ENCODE measurements at regions not wholly inside any gene's neighbourhood (a gene's known extent, or its start where the extent isn't known, plus 50 kb on each side); places are given as distances from the start of the nearest gene placed in this dataset.

DNA sequence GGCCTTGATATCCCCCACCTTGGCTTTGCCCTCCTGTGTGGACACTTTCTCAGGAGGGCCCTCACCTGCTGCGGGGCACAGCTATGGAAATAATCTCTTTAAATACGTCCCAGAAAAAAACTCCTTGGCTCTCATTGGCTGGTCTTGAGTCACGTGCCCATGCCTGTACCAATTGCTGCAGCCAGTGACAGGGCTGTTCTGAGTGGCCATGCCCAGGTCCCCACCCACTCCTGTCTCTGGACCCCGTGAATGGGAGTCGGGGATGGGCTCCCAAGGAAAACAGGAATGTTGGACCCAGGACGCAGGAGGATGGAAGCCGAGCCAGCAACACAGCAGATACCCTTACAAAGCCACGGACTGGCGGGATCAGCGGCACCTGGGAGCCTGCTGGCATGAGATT is 53.1 kb upstream of the CDR2 start:
- TF ChIP-seq, protein P1, sequence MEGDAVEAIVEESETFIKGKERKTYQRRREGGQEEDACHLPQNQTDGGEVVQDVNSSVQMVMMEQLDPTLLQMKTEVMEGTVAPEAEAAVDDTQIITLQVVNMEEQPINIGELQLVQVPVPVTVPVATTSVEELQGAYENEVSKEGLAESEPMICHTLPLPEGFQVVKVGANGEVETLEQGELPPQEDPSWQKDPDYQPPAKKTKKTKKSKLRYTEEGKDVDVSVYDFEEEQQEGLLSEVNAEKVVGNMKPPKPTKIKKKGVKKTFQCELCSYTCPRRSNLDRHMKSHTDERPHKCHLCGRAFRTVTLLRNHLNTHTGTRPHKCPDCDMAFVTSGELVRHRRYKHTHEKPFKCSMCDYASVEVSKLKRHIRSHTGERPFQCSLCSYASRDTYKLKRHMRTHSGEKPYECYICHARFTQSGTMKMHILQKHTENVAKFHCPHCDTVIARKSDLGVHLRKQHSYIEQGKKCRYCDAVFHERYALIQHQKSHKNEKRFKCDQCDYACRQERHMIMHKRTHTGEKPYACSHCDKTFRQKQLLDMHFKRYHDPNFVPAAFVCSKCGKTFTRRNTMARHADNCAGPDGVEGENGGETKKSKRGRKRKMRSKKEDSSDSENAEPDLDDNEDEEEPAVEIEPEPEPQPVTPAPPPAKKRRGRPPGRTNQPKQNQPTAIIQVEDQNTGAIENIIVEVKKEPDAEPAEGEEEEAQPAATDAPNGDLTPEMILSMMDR (IDR thresholded peaks at IDR 0.05; ENCODE audit: insufficient read depth, low read depth, low read length), result no peak
- TF ChIP-seq EZH2 (IDR thresholded peaks at IDR 0.05; ENCODE audit: insufficient read depth, low read length), result no peak
- H3K4me3 Mint-ChIP-seq (ENCODE audit: unreplicated experiment), result no peak overlapping the region
- no peaks in the 10 kb centered on the region for H3K4me1 Mint-ChIP-seq (ENCODE audit: low read depth, unreplicated experiment)
- no peaks in the 10 kb centered on the region for H3K4me1 ChIP-seq (ENCODE audit: insufficient read depth, low read length)
- H4K20me1 ChIP-seq (ENCODE audit: insufficient read depth, low read length), result no peaks in the 10 kb centered on the region
- H3K9me3 Mint-ChIP-seq (ENCODE audit: unreplicated experiment), result no peaks in the 10 kb centered on the region
- H3K27me3 Mint-ChIP-seq (ENCODE audit: low read depth, unreplicated experiment), result no peaks in the 10 kb centered on the region
- no peaks in the 10 kb centered on the region for H3K9me3 ChIP-seq (ENCODE audit: insufficient read depth, low read depth, low read length)
- FAIRE-seq (no peak), DNase-seq (ENCODE audit: low read depth) (no peak)
- H3K9ac ChIP-seq (ENCODE audit: low read length), result no peak overlapping the region
- H3K27me3 ChIP-seq (ENCODE audit: insufficient read depth, low read length), result no peaks in the 10 kb centered on the region
- H2AFZ ChIP-seq (ENCODE audit: low read depth, low read length), result no peak overlapping the region
- H3K36me3 ChIP-seq (ENCODE audit: insufficient read depth, low read length), result peaks cover 8% of the 10 kb centered on the region
- no peak overlapping the region for H3K4me2 ChIP-seq (ENCODE audit: low read length)
- no peaks in the 10 kb centered on the region for H3K79me2 ChIP-seq (ENCODE audit: insufficient read depth, low read length)
- peaks cover 25% of the 10 kb centered on the region for H3K36me3 Mint-ChIP-seq (ENCODE audit: low read depth, unreplicated experiment)
- no peak overlapping the region for H3K4me3 ChIP-seq (ENCODE audit: insufficient read depth, low read depth, low read length)
- H3K27ac Mint-ChIP-seq (ENCODE audit: unreplicated experiment), result no peak overlapping the region
- no peak overlapping the region for H3K27ac ChIP-seq (ENCODE audit: low read depth, low read length)

DNA sequence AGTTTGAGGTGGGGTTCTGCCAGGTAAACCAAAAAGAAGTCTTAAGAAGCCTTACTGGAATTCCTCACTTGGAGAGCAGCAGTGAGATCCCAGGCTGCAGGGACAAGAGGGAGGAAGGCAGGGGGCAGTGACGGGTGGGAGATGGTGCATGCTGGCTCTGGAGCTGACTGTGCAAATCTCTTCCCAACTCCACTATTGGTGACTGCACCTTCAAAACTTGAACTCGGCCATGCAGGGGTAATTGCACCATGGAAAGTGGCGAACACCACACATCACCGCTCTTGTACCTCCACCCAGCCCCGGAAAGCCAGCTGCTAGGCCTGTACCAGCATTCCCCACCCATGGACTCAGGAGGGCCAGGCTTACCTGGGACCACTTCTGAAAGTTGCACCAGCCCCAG is 51.4 kb upstream of the CDR2 start:
- H3K4me1 ChIP-seq (ENCODE audit: insufficient read depth, low read length), result no peaks in the 10 kb centered on the region
- no peak for DNase-seq (ENCODE audit: low read depth)
- H3K79me2 ChIP-seq (ENCODE audit: insufficient read depth, low read length), result no peaks in the 10 kb centered on the region
- H3K9ac ChIP-seq (ENCODE audit: low read length), result no peak overlapping the region
- no peaks in the 10 kb centered on the region for H3K27me3 ChIP-seq (ENCODE audit: insufficient read depth, low read length)
- H3K27ac ChIP-seq (ENCODE audit: low read depth, low read length), result no peak overlapping the region
- H3K4me3 ChIP-seq (ENCODE audit: insufficient read depth, low read depth, low read length), result no peak overlapping the region
- no peaks in the 10 kb centered on the region for H3K9me3 ChIP-seq (ENCODE audit: insufficient read depth, low read depth, low read length)
- peaks cover 29% of the 10 kb centered on the region for H3K36me3 Mint-ChIP-seq (ENCODE audit: low read depth, unreplicated experiment)
- H2AFZ ChIP-seq (ENCODE audit: low read depth, low read length), result no peak overlapping the region
- H3K27me3 Mint-ChIP-seq (ENCODE audit: low read depth, unreplicated experiment), result no peaks in the 10 kb centered on the region
- no peak overlapping the region for H3K4me3 Mint-ChIP-seq (ENCODE audit: unreplicated experiment)
- no peak overlapping the region for H3K27ac Mint-ChIP-seq (ENCODE audit: unreplicated experiment)
- no peaks in the 10 kb centered on the region for H3K4me1 Mint-ChIP-seq (ENCODE audit: low read depth, unreplicated experiment)
- H3K4me2 ChIP-seq (ENCODE audit: low read length), result no peak overlapping the region
- TF ChIP-seq EZH2 (IDR thresholded peaks at IDR 0.05; ENCODE audit: insufficient read depth, low read length), result no peak
- TF ChIP-seq, protein P1 (IDR thresholded peaks at IDR 0.05; ENCODE audit: insufficient read depth, low read depth, low read length), result no peak
- H4K20me1 ChIP-seq (ENCODE audit: insufficient read depth, low read length), result no peaks in the 10 kb centered on the region
- H3K9me3 Mint-ChIP-seq (ENCODE audit: unreplicated experiment), result no peaks in the 10 kb centered on the region
- H3K36me3 ChIP-seq (ENCODE audit: insufficient read depth, low read length), result peaks cover 8% of the 10 kb centered on the region
- no peak for FAIRE-seq

DNA sequence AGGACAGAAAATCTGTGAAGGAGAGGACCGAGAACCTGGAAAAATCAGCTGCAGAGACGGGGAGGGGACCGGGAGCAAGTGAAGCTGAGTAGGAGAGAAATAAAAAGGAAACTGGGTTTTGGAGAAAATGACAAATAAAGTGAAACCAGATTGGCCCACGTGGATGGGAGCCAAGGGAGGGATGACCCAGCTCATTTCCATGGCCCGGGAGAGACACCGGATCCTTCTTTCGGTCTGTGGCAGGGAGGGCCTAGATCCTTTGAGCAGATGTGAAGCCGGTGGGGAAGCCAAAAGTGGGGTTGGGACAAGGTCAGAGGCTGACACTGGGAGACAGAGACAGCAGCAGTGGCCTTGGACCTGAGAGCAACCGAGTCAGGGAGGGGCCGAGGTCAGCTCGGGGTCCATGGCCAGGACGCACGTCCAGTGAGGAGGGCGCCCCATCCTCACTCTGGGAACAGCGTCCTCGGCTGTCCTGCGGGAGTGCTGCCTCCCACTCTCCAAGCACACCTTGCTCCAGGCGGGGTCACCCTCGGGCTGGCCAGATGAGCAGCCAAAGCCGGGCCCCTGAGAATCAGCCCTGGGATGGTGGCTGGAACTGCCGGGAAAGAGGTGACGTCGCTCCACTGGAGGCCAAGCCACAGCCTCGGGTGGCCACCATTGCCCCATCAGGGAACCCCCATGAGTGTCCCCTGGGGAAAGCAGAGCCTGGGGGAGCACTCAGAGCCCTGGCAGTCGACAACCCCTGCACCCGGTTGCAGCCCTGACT is 50.8 kb upstream of the CDR2 start:
- Histone ChIP-seq H3K9me3 (ENCODE audit: insufficient read depth, low read depth, low read length) (no peaks in the 10 kb centered on the region), H4K20me1 (ENCODE audit: insufficient read depth, low read length) (no peaks in the 10 kb centered on the region), H2AFZ (ENCODE audit: low read depth, low read length) (no peak overlapping the region), H3K79me2 (ENCODE audit: insufficient read depth, low read length) (no peaks in the 10 kb centered on the region), H3K27me3 (ENCODE audit: insufficient read depth, low read length) (no peaks in the 10 kb centered on the region), H3K27ac (ENCODE audit: low read depth, low read length) (no peak overlapping the region), H3K4me1 (ENCODE audit: insufficient read depth, low read length) (no peaks in the 10 kb centered on the region), H3K36me3 (ENCODE audit: insufficient read depth, low read length) (peaks cover 8% of the 10 kb centered on the region), H3K4me3 (ENCODE audit: insufficient read depth, low read depth, low read length) (no peak overlapping the region), H3K4me2 (ENCODE audit: low read length) (peak overlapping the region; percentile 56), H3K9ac (ENCODE audit: low read length) (peak overlapping the region; percentile 30)
- FAIRE-seq (no peak), DNase-seq (ENCODE audit: low read depth) (no peak)
- TF ChIP-seq, protein P1 (IDR thresholded peaks at IDR 0.05; ENCODE audit: insufficient read depth, low read depth, low read length), result no peak
- TF ChIP-seq EZH2 (IDR thresholded peaks at IDR 0.05; ENCODE audit: insufficient read depth, low read length), result no peak
- Mint-ChIP-seq H3K4me3 (ENCODE audit: unreplicated experiment) (peak overlapping the region; percentile 54), H3K27me3 (ENCODE audit: low read depth, unreplicated experiment) (no peaks in the 10 kb centered on the region), H3K36me3 (ENCODE audit: low read depth, unreplicated experiment) (peaks cover 30% of the 10 kb centered on the region), H3K27ac (ENCODE audit: unreplicated experiment) (no peak overlapping the region), H3K4me1 (ENCODE audit: low read depth, unreplicated experiment) (no peaks in the 10 kb centered on the region), H3K9me3 (ENCODE audit: unreplicated experiment) (no peaks in the 10 kb centered on the region)
